Endothelial cell of umbilical vein (primary cell): ENCODE measurements at regions not wholly inside any gene's neighbourhood (a gene's known extent, or its start where the extent isn't known, plus 50 kb on each side); places are given as distances from the start of the nearest gene placed in this dataset.
"Not testable (repeated sequence)": the region's sequence is repeated elsewhere in the genome, so short reads cannot be mapped to it uniquely, and the experiment has no call there.

Source experiments
- EZH2 ChIP-seq: IDR thresholded peaks from 2 replicates; pipeline ENCODE4 v1.6.1; 2012; ENCODE audit warnings: borderline replicate concordance, low read depth, mild to moderate bottlenecking, moderate library complexity, low read length, inconsistent platforms; ENCODE audit not compliant: severe bottlenecking
- FOS ChIP-seq: IDR thresholded peaks from 2 replicates; pipeline ENCODE4 v1.6.1; 2011; ENCODE audit warnings: mild to moderate bottlenecking, low read length, moderate library complexity, borderline replicate concordance; ENCODE audit not compliant: insufficient read depth
- GATA2 ChIP-seq: IDR thresholded peaks from 2 replicates; pipeline ENCODE4 v1.7.0; 2011; ENCODE audit warnings: low read depth, mild to moderate bottlenecking, moderate library complexity, mixed read lengths, low read length; ENCODE audit not compliant: insufficient read length, insufficient read depth
- JUN ChIP-seq: IDR thresholded peaks from 2 replicates; pipeline ENCODE4 v1.6.1; 2011; ENCODE audit warnings: borderline replicate concordance, low read depth; ENCODE audit not compliant: insufficient read length, insufficient read depth
- MYC ChIP-seq: IDR thresholded peaks from one replicate; pipeline ENCODE4 v1.6.1; 2011; ENCODE audit warnings: mild to moderate bottlenecking, low read depth, low read length
- POLR2A ChIP-seq: IDR thresholded peaks from 2 replicates; pipeline ENCODE4 v1.6.1; 2012; ENCODE audit warnings: low read depth, mild to moderate bottlenecking, control low read depth, low read length
- POLR2AphosphoS5 ChIP-seq: IDR thresholded peaks from 2 replicates; pipeline ENCODE4 v1.6.1; 2012; ENCODE audit warnings: low read depth, mild to moderate bottlenecking, control low read depth, low read length, moderate library complexity; ENCODE audit not compliant: insufficient read depth
- TF ChIP-seq, protein P1 (sequence below), 2 donors: IDR thresholded peaks; 1 replicate in 1 of 2; 2 replicates in 1 of 2; pipeline ENCODE4 v1.5.1; 2011; ENCODE audit warnings: low read length in 2 of 2, mild to moderate bottlenecking in 2 of 2, moderate library complexity in 2 of 2, control low read depth in 1 of 2, inconsistent platforms in 1 of 2, low read depth in 1 of 2; ENCODE audit not compliant: insufficient read depth in 1 of 2; ENCODE audit errors: extremely low read depth in 1 of 2
- TF ChIP-seq, protein P2 (sequence below): IDR thresholded peaks from 2 replicates; pipeline ENCODE4 v1.6.1; 2011; ENCODE audit not compliant: insufficient read depth, insufficient read length

GRCh38 chr14:22349281-22349680 is 239.7 kb downstream of the DAD1 start:
- TF ChIP-seq GATA2, EZH2, POLR2AphosphoS5, POLR2A, MYC, FOS, JUN: not testable (repeated sequence)
- TF ChIP-seq, protein P1, sequence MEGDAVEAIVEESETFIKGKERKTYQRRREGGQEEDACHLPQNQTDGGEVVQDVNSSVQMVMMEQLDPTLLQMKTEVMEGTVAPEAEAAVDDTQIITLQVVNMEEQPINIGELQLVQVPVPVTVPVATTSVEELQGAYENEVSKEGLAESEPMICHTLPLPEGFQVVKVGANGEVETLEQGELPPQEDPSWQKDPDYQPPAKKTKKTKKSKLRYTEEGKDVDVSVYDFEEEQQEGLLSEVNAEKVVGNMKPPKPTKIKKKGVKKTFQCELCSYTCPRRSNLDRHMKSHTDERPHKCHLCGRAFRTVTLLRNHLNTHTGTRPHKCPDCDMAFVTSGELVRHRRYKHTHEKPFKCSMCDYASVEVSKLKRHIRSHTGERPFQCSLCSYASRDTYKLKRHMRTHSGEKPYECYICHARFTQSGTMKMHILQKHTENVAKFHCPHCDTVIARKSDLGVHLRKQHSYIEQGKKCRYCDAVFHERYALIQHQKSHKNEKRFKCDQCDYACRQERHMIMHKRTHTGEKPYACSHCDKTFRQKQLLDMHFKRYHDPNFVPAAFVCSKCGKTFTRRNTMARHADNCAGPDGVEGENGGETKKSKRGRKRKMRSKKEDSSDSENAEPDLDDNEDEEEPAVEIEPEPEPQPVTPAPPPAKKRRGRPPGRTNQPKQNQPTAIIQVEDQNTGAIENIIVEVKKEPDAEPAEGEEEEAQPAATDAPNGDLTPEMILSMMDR (IDR thresholded peaks at IDR 0.05; ENCODE audit: extremely low read depth in 1 of 2, insufficient read depth in 1 of 2, low read depth in 1 of 2, low read length in 2 of 2) = not testable (repeated sequence)
- TF ChIP-seq, protein P2, sequence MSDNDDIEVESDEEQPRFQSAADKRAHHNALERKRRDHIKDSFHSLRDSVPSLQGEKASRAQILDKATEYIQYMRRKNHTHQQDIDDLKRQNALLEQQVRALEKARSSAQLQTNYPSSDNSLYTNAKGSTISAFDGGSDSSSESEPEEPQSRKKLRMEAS = not testable (repeated sequence)
